GM23338 (cell line): ENCODE measurements at regions not wholly inside any gene's neighbourhood (a gene's known extent, or its start where the extent isn't known, plus 50 kb on each side); places are given as distances from the start of the nearest gene placed in this dataset.

ENCODE experiments used
- ATAC-seq: fragments of 200-7000 bp; cut with Tn5 transposase; 3 replicates; pipeline ENCODE4 v1.9.1; 2020
- DNase-seq: peaks from one replicate; pipeline ENCODE4 v3.0.0-alpha.2; 2015; ENCODE audit warnings: low spot score
- H2AFZ ChIP-seq: fragments of 200-600 bp; sonication (generic); 2 replicates; pipeline ENCODE4 v1.8.0; 2016; ENCODE audit warnings: antibody characterized with exemption, mild to moderate bottlenecking, moderate library complexity
- H3F3A ChIP-seq: fragments of 200-600 bp; sonication (generic); replicated peaks from 2 replicates; pipeline ENCODE4 v1.8.0; 2017; ENCODE audit warnings: antibody characterized with exemption, mixed run types, low read depth
- H3K27ac ChIP-seq: fragments of 200-600 bp; sonication (generic); 2 replicates; pipeline ENCODE4 v1.6.1; 2016; ENCODE audit warnings: low read depth
- H3K27me3 ChIP-seq: fragments of 200-600 bp; sonication (generic); 2 replicates; pipeline ENCODE4 v1.8.0; 2016; ENCODE audit warnings: mild to moderate bottlenecking, mixed run types, moderate library complexity; ENCODE audit not compliant: insufficient read depth
- H3K36me3 ChIP-seq: fragments of 200-600 bp; sonication (generic); 2 replicates; pipeline ENCODE4 v1.8.0; 2016; ENCODE audit warnings: mild to moderate bottlenecking; ENCODE audit not compliant: insufficient read depth
- H3K4me1 ChIP-seq: fragments of 200-600 bp; sonication (generic); 2 replicates; pipeline ENCODE4 v1.8.0; 2016; ENCODE audit warnings: mild to moderate bottlenecking, moderate library complexity; ENCODE audit not compliant: insufficient read depth
- H3K4me2 ChIP-seq: fragments of 200-600 bp; sonication (generic); 2 replicates; pipeline ENCODE4 v1.7.1; 2017; ENCODE audit warnings: mixed run types
- H3K4me3 ChIP-seq: fragments of 200-600 bp; sonication (generic); 2 replicates; pipeline ENCODE4 v1.6.1; 2016; ENCODE audit warnings: mixed run types
- H3K79me2 ChIP-seq: fragments of 200-600 bp; sonication (generic); replicated peaks from 2 replicates; pipeline ENCODE4 v1.8.0; 2017; ENCODE audit warnings: mild to moderate bottlenecking; ENCODE audit not compliant: insufficient read depth
- H3K9me2 ChIP-seq: fragments of 200-600 bp; sonication (generic); 2 replicates; pipeline ENCODE4 v1.8.0; 2017; ENCODE audit not compliant: insufficient read depth
- H4K20me1 ChIP-seq: fragments of 200-600 bp; sonication (generic); replicated peaks from 2 replicates; pipeline ENCODE4 v1.8.0; 2017; ENCODE audit warnings: mild to moderate bottlenecking; ENCODE audit not compliant: insufficient read depth
- H3K27ac Mint-ChIP-seq: 2 replicates; pipeline ENCODE4 v1.8.0; 2020; ENCODE audit warnings: inconsistent platforms, mild to moderate bottlenecking, moderate library complexity, mixed read lengths
- H3K27me3 Mint-ChIP-seq: 3 replicates; pipeline ENCODE4 v1.8.0; 2022; ENCODE audit warnings: low read depth, mild to moderate bottlenecking, moderate library complexity, mixed read lengths, inconsistent platforms; ENCODE audit not compliant: insufficient read depth, poor library complexity
- H3K36me3 Mint-ChIP-seq: 3 replicates; pipeline ENCODE4 v1.8.0; 2021; ENCODE audit warnings: low read depth, mild to moderate bottlenecking, inconsistent platforms, moderate library complexity, mixed read lengths
- H3K4me1 Mint-ChIP-seq: 3 replicates; pipeline ENCODE4 v1.8.0; 2020; ENCODE audit warnings: mild to moderate bottlenecking, inconsistent platforms, mixed read lengths
- H3K4me3 Mint-ChIP-seq: 3 replicates; pipeline ENCODE4 v1.8.0; 2021; ENCODE audit warnings: moderate library complexity, mild to moderate bottlenecking, inconsistent platforms, mixed read lengths
- H3K9me3 Mint-ChIP-seq: 3 replicates; pipeline ENCODE4 v1.8.0; 2020; ENCODE audit warnings: moderate library complexity, mild to moderate bottlenecking, inconsistent platforms, mixed read lengths
- CREB1 ChIP-seq: fragments of 250-450 bp; sonication (Bioruptor Pico); IDR thresholded peaks from 2 replicates; pipeline ENCODE4 v1.5.0; 2020; ENCODE audit warnings: low read depth, mild to moderate bottlenecking, moderate library complexity
- CTCF ChIP-seq, 2 experiments: fragments of 200-600 bp in 1 of 2; sonication (generic) in 1 of 2; conservative IDR thresholded peaks; 2 replicates each; pipeline versions ENCODE4 v1.5.1 to v1.6.1; 2016 to 2017; ENCODE audit warnings: antibody characterized with exemption in 2 of 2, low read depth in 2 of 2, mild to moderate bottlenecking in 2 of 2, moderate library complexity in 1 of 2
- EZH2 ChIP-seq: fragments of 200-600 bp; sonication (generic); IDR thresholded peaks from one replicate; pipeline ENCODE4 v1.8.0; 2017; ENCODE audit warnings: antibody characterized with exemption, mild to moderate bottlenecking, low read depth; ENCODE audit not compliant: unreplicated experiment
- EZH2phosphoT487 ChIP-seq: fragments of 200-600 bp; sonication (generic); IDR thresholded peaks from one replicate; pipeline ENCODE4 v1.8.1; 2018; ENCODE audit warnings: antibody characterized with exemption; ENCODE audit not compliant: unreplicated experiment
- JUNB ChIP-seq: IDR thresholded peaks from one replicate; pipeline ENCODE4 v1.6.1; 2016; ENCODE audit warnings: antibody characterized with exemption; ENCODE audit not compliant: unreplicated experiment
- NANOG ChIP-seq: IDR thresholded peaks from 2 replicates; pipeline ENCODE4 v1.6.1; 2016; ENCODE audit warnings: antibody characterized with exemption, borderline replicate concordance
- POLR2AphosphoS5 ChIP-seq: IDR thresholded peaks from 2 replicates; pipeline ENCODE4 v1.6.1; 2016; ENCODE audit warnings: antibody characterized with exemption, low read depth
- STAT1 ChIP-seq: IDR thresholded peaks from one replicate; pipeline ENCODE4 v1.6.1; 2016; ENCODE audit warnings: antibody characterized with exemption; ENCODE audit not compliant: unreplicated experiment
- ZNF114 ChIP-seq: fragments of 250-450 bp; sonication (Bioruptor Pico); IDR thresholded peaks from 2 replicates; pipeline ENCODE4 v1.5.0; 2020; ENCODE audit warnings: mild to moderate bottlenecking, moderate library complexity
- ZNF331 ChIP-seq: fragments of 250-450 bp; sonication (Bioruptor Pico); IDR thresholded peaks from 2 replicates; pipeline ENCODE4 v1.5.0; 2020; ENCODE audit warnings: low read depth, mild to moderate bottlenecking, moderate library complexity
- ZNF462 ChIP-seq: fragments of 250-450 bp; sonication (Bioruptor Pico); IDR thresholded peaks from 2 replicates; pipeline ENCODE4 v1.5.0; 2020; ENCODE audit warnings: mild to moderate bottlenecking, moderate library complexity
- TF ChIP-seq, protein P1 (sequence below): IDR thresholded peaks from one replicate; pipeline ENCODE4 v1.6.1; 2018; ENCODE audit warnings: antibody characterized with exemption; ENCODE audit not compliant: unreplicated experiment
- TF ChIP-seq, protein P2 (sequence below): IDR thresholded peaks from 2 replicates; pipeline ENCODE4 v1.6.1; 2016; ENCODE audit warnings: antibody characterized with exemption

DNA sequence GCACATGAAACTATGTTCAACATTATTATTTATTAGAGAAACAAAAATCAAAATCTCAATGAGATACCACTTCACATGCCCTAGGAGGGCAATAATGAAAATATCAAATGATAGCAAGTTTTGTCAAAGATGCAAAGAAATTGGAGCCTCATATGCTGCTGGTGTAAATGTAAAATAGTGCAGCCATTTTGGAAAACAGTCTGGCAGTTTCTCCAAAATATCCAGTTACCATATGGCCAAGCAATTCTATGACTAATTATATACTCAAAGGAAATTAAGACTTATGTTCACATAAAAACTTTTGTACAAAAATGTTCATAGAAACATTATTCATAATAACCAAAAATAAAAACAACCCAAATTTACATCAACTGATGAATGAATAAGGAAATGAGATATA lies 313.6 kb upstream of the LMO3 start:
- H3K9me2 ChIP-seq = peaks cover 13% of the 10 kb centered on the region; the same call in 1 of the 2 replicates
- H3F3A ChIP-seq = no peaks in the 10 kb centered on the region
- ATAC-seq (no peak), DNase-seq (no peak)
- H3K4me3 ChIP-seq = no peak overlapping the region
- no peaks in the 10 kb centered on the region for H3K27me3 ChIP-seq
- H3K27me3 Mint-ChIP-seq = peaks cover 2% of the 10 kb centered on the region
- no peaks in the 10 kb centered on the region for H3K4me1 Mint-ChIP-seq
- H3K27ac Mint-ChIP-seq = no peak overlapping the region
- H2AFZ ChIP-seq = no peak overlapping the region
- no peak overlapping the region for H3K4me2 ChIP-seq
- H3K4me1 ChIP-seq = no peaks in the 10 kb centered on the region
- peaks cover 20% of the 10 kb centered on the region for H3K9me3 Mint-ChIP-seq
- H3K36me3 ChIP-seq = no peaks in the 10 kb centered on the region
- no peak overlapping the region for H3K27ac ChIP-seq
- TF ChIP-seq EZH2 (no peak), ZNF462 (no peak), NANOG (no peak), STAT1 (no peak), ZNF331 (CRISPR knock-in tag) (no peak), JUNB (no peak), ZNF114 (no peak), CTCF (conservative IDR thresholded peaks at IDR 0.05; ENCODE audit: low read depth in 2 of 2) (no peak), CREB1 (CRISPR knock-in tag) (no peak), EZH2phosphoT487 (no peak), POLR2AphosphoS5 (no peak)
- TF ChIP-seq, protein P1, sequence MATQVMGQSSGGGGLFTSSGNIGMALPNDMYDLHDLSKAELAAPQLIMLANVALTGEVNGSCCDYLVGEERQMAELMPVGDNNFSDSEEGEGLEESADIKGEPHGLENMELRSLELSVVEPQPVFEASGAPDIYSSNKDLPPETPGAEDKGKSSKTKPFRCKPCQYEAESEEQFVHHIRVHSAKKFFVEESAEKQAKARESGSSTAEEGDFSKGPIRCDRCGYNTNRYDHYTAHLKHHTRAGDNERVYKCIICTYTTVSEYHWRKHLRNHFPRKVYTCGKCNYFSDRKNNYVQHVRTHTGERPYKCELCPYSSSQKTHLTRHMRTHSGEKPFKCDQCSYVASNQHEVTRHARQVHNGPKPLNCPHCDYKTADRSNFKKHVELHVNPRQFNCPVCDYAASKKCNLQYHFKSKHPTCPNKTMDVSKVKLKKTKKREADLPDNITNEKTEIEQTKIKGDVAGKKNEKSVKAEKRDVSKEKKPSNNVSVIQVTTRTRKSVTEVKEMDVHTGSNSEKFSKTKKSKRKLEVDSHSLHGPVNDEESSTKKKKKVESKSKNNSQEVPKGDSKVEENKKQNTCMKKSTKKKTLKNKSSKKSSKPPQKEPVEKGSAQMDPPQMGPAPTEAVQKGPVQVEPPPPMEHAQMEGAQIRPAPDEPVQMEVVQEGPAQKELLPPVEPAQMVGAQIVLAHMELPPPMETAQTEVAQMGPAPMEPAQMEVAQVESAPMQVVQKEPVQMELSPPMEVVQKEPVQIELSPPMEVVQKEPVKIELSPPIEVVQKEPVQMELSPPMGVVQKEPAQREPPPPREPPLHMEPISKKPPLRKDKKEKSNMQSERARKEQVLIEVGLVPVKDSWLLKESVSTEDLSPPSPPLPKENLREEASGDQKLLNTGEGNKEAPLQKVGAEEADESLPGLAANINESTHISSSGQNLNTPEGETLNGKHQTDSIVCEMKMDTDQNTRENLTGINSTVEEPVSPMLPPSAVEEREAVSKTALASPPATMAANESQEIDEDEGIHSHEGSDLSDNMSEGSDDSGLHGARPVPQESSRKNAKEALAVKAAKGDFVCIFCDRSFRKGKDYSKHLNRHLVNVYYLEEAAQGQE = no peak
- TF ChIP-seq, protein P2, sequence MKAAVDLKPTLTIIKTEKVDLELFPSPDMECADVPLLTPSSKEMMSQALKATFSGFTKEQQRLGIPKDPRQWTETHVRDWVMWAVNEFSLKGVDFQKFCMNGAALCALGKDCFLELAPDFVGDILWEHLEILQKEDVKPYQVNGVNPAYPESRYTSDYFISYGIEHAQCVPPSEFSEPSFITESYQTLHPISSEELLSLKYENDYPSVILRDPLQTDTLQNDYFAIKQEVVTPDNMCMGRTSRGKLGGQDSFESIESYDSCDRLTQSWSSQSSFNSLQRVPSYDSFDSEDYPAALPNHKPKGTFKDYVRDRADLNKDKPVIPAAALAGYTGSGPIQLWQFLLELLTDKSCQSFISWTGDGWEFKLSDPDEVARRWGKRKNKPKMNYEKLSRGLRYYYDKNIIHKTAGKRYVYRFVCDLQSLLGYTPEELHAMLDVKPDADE = no peak
- H3K36me3 Mint-ChIP-seq = peaks cover 4% of the 10 kb centered on the region; the same call in 2 of the 3 replicates
- no peaks in the 10 kb centered on the region for H4K20me1 ChIP-seq
- no peak overlapping the region for H3K4me3 Mint-ChIP-seq
- H3K79me2 ChIP-seq = no peaks in the 10 kb centered on the region
